ENCODE measurements at regions not wholly inside any gene's neighbourhood (a gene's known extent, or its start where the extent isn't known, plus 50 kb on each side); places are given as distances from the start of the nearest gene placed in this dataset.

- H3K27ac ChIP-seq (ENCODE audit: low read length): no peak overlapping the region
- H3K9me3 ChIP-seq (ENCODE audit: control insufficient read depth in 1 of 2, low read length in 2 of 2): no peaks in the 10 kb centered on the region
- no peaks in the 10 kb centered on the region for H3K36me3 ChIP-seq (ENCODE audit: control insufficient read depth in 1 of 2, insufficient read depth in 2 of 2, low read length in 2 of 2)
- H3K4me3 ChIP-seq (ENCODE audit: low read depth in 1 of 2, low read length in 2 of 2): no peak overlapping the region
- H3K4me1 ChIP-seq (ENCODE audit: control insufficient read depth in 1 of 2, insufficient read depth in 2 of 2, low read length in 2 of 2): no peaks in the 10 kb centered on the region
- no peaks in the 10 kb centered on the region for H3K27me3 ChIP-seq (ENCODE audit: low read depth, low read length)
These were observed 145.8 kb downstream of the ACTL7B start for GRCh38 chr9:108709997-108710396.

- H3K4me1 ChIP-seq (ENCODE audit: control insufficient read depth in 1 of 2, insufficient read depth in 2 of 2, low read length in 2 of 2): peaks cover 0 to 8% of the 10 kb centered on the region in 2 donors
- H3K27me3 ChIP-seq (ENCODE audit: low read depth, low read length): no peaks in the 10 kb centered on the region
- H3K9me3 ChIP-seq (ENCODE audit: control insufficient read depth in 1 of 2, low read length in 2 of 2): no peaks in the 10 kb centered on the region
- H3K36me3 ChIP-seq (ENCODE audit: control insufficient read depth in 1 of 2, insufficient read depth in 2 of 2, low read length in 2 of 2): no peaks in the 10 kb centered on the region
- H3K4me3 ChIP-seq (ENCODE audit: low read depth in 1 of 2, low read length in 2 of 2): no peak overlapping the region
- no peak overlapping the region for H3K27ac ChIP-seq (ENCODE audit: low read length)
These were observed 146.7 kb downstream of the ACTL7B start for GRCh38 chr9:108709126-108709525.

- no peak overlapping the region for H3K4me3 ChIP-seq (ENCODE audit: low read depth in 1 of 2, low read length in 2 of 2)
- H3K4me1 ChIP-seq (ENCODE audit: control insufficient read depth in 1 of 2, insufficient read depth in 2 of 2, low read length in 2 of 2): peaks cover 0 to 13% of the 10 kb centered on the region in 2 donors
- no peaks in the 10 kb centered on the region for H3K36me3 ChIP-seq (ENCODE audit: control insufficient read depth in 1 of 2, insufficient read depth in 2 of 2, low read length in 2 of 2)
- no peak overlapping the region for H3K27ac ChIP-seq (ENCODE audit: low read length)
- H3K27me3 ChIP-seq (ENCODE audit: low read depth, low read length): no peaks in the 10 kb centered on the region
- no peaks in the 10 kb centered on the region for H3K9me3 ChIP-seq (ENCODE audit: control insufficient read depth in 1 of 2, low read length in 2 of 2)
These were observed 147.3 kb downstream of the ACTL7B start for GRCh38 chr9:108708448-108708847.

GRCh38 chr9:108707120-108707519, 148.7 kb downstream of the ACTL7B start:
- Histone ChIP-seq H3K9me3 (ENCODE audit: control insufficient read depth in 1 of 2, low read length in 2 of 2) (no peaks in the 10 kb centered on the region), H3K36me3 (ENCODE audit: control insufficient read depth in 1 of 2, insufficient read depth in 2 of 2, low read length in 2 of 2) (no peaks in the 10 kb centered on the region), H3K4me3 (ENCODE audit: low read depth in 1 of 2, low read length in 2 of 2) (no peak overlapping the region), H3K27me3 (ENCODE audit: low read depth, low read length) (no peaks in the 10 kb centered on the region), H3K27ac (ENCODE audit: low read length) (no peak overlapping the region), H3K4me1 (ENCODE audit: control insufficient read depth in 1 of 2, insufficient read depth in 2 of 2, low read length in 2 of 2) (peaks cover 0 to 13% of the 10 kb centered on the region in 2 donors)

GRCh38 chr9:108704156-108704852, 151.5 kb downstream of the ACTL7B start:
- Histone ChIP-seq H3K27me3 (ENCODE audit: low read depth, low read length) (no peaks in the 10 kb centered on the region), H3K27ac (ENCODE audit: low read length) (no peak overlapping the region), H3K9me3 (ENCODE audit: control insufficient read depth in 1 of 2, low read length in 2 of 2) (no peaks in the 10 kb centered on the region), H3K4me1 (ENCODE audit: control insufficient read depth in 1 of 2, insufficient read depth in 2 of 2, low read length in 2 of 2) (peaks cover 0 to 13% of the 10 kb centered on the region in 2 donors), H3K4me3 (ENCODE audit: low read depth in 1 of 2, low read length in 2 of 2) (no peak overlapping the region), H3K36me3 (ENCODE audit: control insufficient read depth in 1 of 2, insufficient read depth in 2 of 2, low read length in 2 of 2) (no peaks in the 10 kb centered on the region)

- no peak overlapping the region for H3K27ac ChIP-seq (ENCODE audit: low read length)
- H3K4me3 ChIP-seq (ENCODE audit: low read depth in 1 of 2, low read length in 2 of 2): no peak overlapping the region
- H3K27me3 ChIP-seq (ENCODE audit: low read depth, low read length): no peaks in the 10 kb centered on the region
- H3K4me1 ChIP-seq (ENCODE audit: control insufficient read depth in 1 of 2, insufficient read depth in 2 of 2, low read length in 2 of 2): peaks cover 0 to 13% of the 10 kb centered on the region in 2 donors
- H3K36me3 ChIP-seq (ENCODE audit: control insufficient read depth in 1 of 2, insufficient read depth in 2 of 2, low read length in 2 of 2): no peaks in the 10 kb centered on the region
- no peaks in the 10 kb centered on the region for H3K9me3 ChIP-seq (ENCODE audit: control insufficient read depth in 1 of 2, low read length in 2 of 2)
These were observed 152.4 kb downstream of the ACTL7B start for GRCh38 chr9:108703429-108703828.

GRCh38 chr9:108702681-108703080, 153.1 kb downstream of the ACTL7B start:
- Histone ChIP-seq H3K27me3 (ENCODE audit: low read depth, low read length) (no peaks in the 10 kb centered on the region), H3K27ac (ENCODE audit: low read length) (no peak overlapping the region), H3K4me1 (ENCODE audit: control insufficient read depth in 1 of 2, insufficient read depth in 2 of 2, low read length in 2 of 2) (peaks cover 0 to 13% of the 10 kb centered on the region in 2 donors), H3K36me3 (ENCODE audit: control insufficient read depth in 1 of 2, insufficient read depth in 2 of 2, low read length in 2 of 2) (no peaks in the 10 kb centered on the region), H3K9me3 (ENCODE audit: control insufficient read depth in 1 of 2, low read length in 2 of 2) (no peaks in the 10 kb centered on the region), H3K4me3 (ENCODE audit: low read depth in 1 of 2, low read length in 2 of 2) (no peak overlapping the region)

- no peak overlapping the region for H3K4me3 ChIP-seq (ENCODE audit: low read depth in 1 of 2, low read length in 2 of 2)
- H3K4me1 ChIP-seq (ENCODE audit: control insufficient read depth in 1 of 2, insufficient read depth in 2 of 2, low read length in 2 of 2): peaks cover 0 to 4% of the 10 kb centered on the region in 2 donors
- no peaks in the 10 kb centered on the region for H3K27me3 ChIP-seq (ENCODE audit: low read depth, low read length)
- peaks cover 0 to 14% of the 10 kb centered on the region in 2 donors for H3K9me3 ChIP-seq (ENCODE audit: control insufficient read depth in 1 of 2, low read length in 2 of 2)
- no peaks in the 10 kb centered on the region for H3K36me3 ChIP-seq (ENCODE audit: control insufficient read depth in 1 of 2, insufficient read depth in 2 of 2, low read length in 2 of 2)
- no peak overlapping the region for H3K27ac ChIP-seq (ENCODE audit: low read length)
These were observed 157.0 kb downstream of the ACTL7B start for GRCh38 chr9:108698801-108699200.

GRCh38 chr9:108698231-108698630, 157.6 kb downstream of the ACTL7B start:
- no peak overlapping the region for H3K27ac ChIP-seq (ENCODE audit: low read length)
- no peaks in the 10 kb centered on the region for H3K36me3 ChIP-seq (ENCODE audit: control insufficient read depth in 1 of 2, insufficient read depth in 2 of 2, low read length in 2 of 2)
- no peak overlapping the region for H3K4me3 ChIP-seq (ENCODE audit: low read depth in 1 of 2, low read length in 2 of 2)
- no peaks in the 10 kb centered on the region for H3K27me3 ChIP-seq (ENCODE audit: low read depth, low read length)
- H3K9me3 ChIP-seq (ENCODE audit: control insufficient read depth in 1 of 2, low read length in 2 of 2): peaks cover 0 to 14% of the 10 kb centered on the region in 2 donors
- H3K4me1 ChIP-seq (ENCODE audit: control insufficient read depth in 1 of 2, insufficient read depth in 2 of 2, low read length in 2 of 2): peaks cover 0 to 3% of the 10 kb centered on the region in 2 donors

GRCh38 chr9:108696156-108696555, 159.6 kb downstream of the ACTL7B start:
- H3K27ac ChIP-seq (ENCODE audit: low read length): no peak overlapping the region
- H3K27me3 ChIP-seq (ENCODE audit: low read depth, low read length): no peaks in the 10 kb centered on the region
- peaks cover 0 to 14% of the 10 kb centered on the region in 2 donors for H3K9me3 ChIP-seq (ENCODE audit: control insufficient read depth in 1 of 2, low read length in 2 of 2)
- H3K4me1 ChIP-seq (ENCODE audit: control insufficient read depth in 1 of 2, insufficient read depth in 2 of 2, low read length in 2 of 2): peaks cover 0 to 3% of the 10 kb centered on the region in 2 donors
- no peaks in the 10 kb centered on the region for H3K36me3 ChIP-seq (ENCODE audit: control insufficient read depth in 1 of 2, insufficient read depth in 2 of 2, low read length in 2 of 2)
- H3K4me3 ChIP-seq (ENCODE audit: low read depth in 1 of 2, low read length in 2 of 2): no peak overlapping the region

- peaks cover 0 to 3% of the 10 kb centered on the region in 2 donors for H3K4me1 ChIP-seq (ENCODE audit: control insufficient read depth in 1 of 2, insufficient read depth in 2 of 2, low read length in 2 of 2)
- H3K4me3 ChIP-seq (ENCODE audit: low read depth in 1 of 2, low read length in 2 of 2): no peak overlapping the region
- peaks cover 0 to 14% of the 10 kb centered on the region in 2 donors for H3K9me3 ChIP-seq (ENCODE audit: control insufficient read depth in 1 of 2, low read length in 2 of 2)
- no peaks in the 10 kb centered on the region for H3K27me3 ChIP-seq (ENCODE audit: low read depth, low read length)
- H3K36me3 ChIP-seq (ENCODE audit: control insufficient read depth in 1 of 2, insufficient read depth in 2 of 2, low read length in 2 of 2): no peaks in the 10 kb centered on the region
- H3K27ac ChIP-seq (ENCODE audit: low read length): no peak overlapping the region
These were observed 161.6 kb downstream of the ACTL7B start for GRCh38 chr9:108694170-108694569.

GRCh38 chr9:108691614-108692013, 164.2 kb downstream of the ACTL7B start:
- H3K4me3 ChIP-seq (ENCODE audit: low read depth in 1 of 2, low read length in 2 of 2): no peak overlapping the region
- H3K27ac ChIP-seq (ENCODE audit: low read length): no peak overlapping the region
- H3K27me3 ChIP-seq (ENCODE audit: low read depth, low read length): no peaks in the 10 kb centered on the region
- peaks cover 0 to 3% of the 10 kb centered on the region in 2 donors for H3K4me1 ChIP-seq (ENCODE audit: control insufficient read depth in 1 of 2, insufficient read depth in 2 of 2, low read length in 2 of 2)
- H3K9me3 ChIP-seq (ENCODE audit: control insufficient read depth in 1 of 2, low read length in 2 of 2): peaks cover 0 to 16% of the 10 kb centered on the region in 2 donors
- no peaks in the 10 kb centered on the region for H3K36me3 ChIP-seq (ENCODE audit: control insufficient read depth in 1 of 2, insufficient read depth in 2 of 2, low read length in 2 of 2)
